HG02981 (cell line): ENCODE measurements at regions not wholly inside any gene's neighbourhood (a gene's known extent, or its start where the extent isn't known, plus 50 kb on each side); places are given as distances from the start of the nearest gene placed in this dataset.
"Not testable (repeated sequence)": the region's sequence is repeated elsewhere in the genome, so short reads cannot be mapped to it uniquely, and the experiment has no call there.

Experiments used
- ATAC-seq: cut with Tn5 transposase; IDR thresholded peaks from one replicate; pipeline ENCODE4 v1.9.1; 2021; ENCODE audit warnings: mild to moderate bottlenecking, moderate library complexity; ENCODE audit not compliant: unreplicated experiment

- no peak for ATAC-seq
Measured at GRCh38 chr2:187679454-187679853, 125.2 kb upstream of the TFPI start.

- ATAC-seq = no peak
Measured at GRCh38 chr2:187684174-187684573, 129.9 kb upstream of the TFPI start.

- no peak for ATAC-seq
Measured at GRCh38 chr2:187686416-187687024, 132.3 kb upstream of the TFPI start.

GRCh38 chr2:187687585-187687984, 133.3 kb upstream of the TFPI start:
- no peak for ATAC-seq

GRCh38 chr2:187689372-187689771, 135.1 kb upstream of the TFPI start:
- no peak for ATAC-seq

GRCh38 chr2:187693923-187694322, 139.7 kb upstream of the TFPI start:
- ATAC-seq = no peak

- not testable (repeated sequence) for ATAC-seq
Measured at GRCh38 chr2:187696644-187697043, 142.4 kb upstream of the TFPI start.

- no peak for ATAC-seq
Measured at GRCh38 chr2:187698374-187699110, 144.3 kb upstream of the TFPI start.

- no peak for ATAC-seq
Measured at GRCh38 chr2:187702157-187702556, 147.9 kb upstream of the TFPI start.

GRCh38 chr2:187708272-187708671, 154.0 kb upstream of the TFPI start:
- ATAC-seq = no peak

GRCh38 chr2:187709065-187709464, 154.8 kb upstream of the TFPI start:
- no peak for ATAC-seq

GRCh38 chr2:187710791-187711521, 156.7 kb upstream of the TFPI start:
- ATAC-seq = no peak

- no peak for ATAC-seq
Measured at GRCh38 chr2:187715590-187715989, 161.4 kb upstream of the TFPI start.

GRCh38 chr2:187716301-187716700, 162.1 kb upstream of the TFPI start:
- ATAC-seq = no peak

- no peak for ATAC-seq
Measured at GRCh38 chr2:187718092-187718491, 163.9 kb upstream of the TFPI start.

GRCh38 chr2:187719510-187719909, 165.3 kb upstream of the TFPI start:
- no peak for ATAC-seq

- ATAC-seq = no peak
Measured at GRCh38 chr2:187748958-187749357, 194.7 kb upstream of the TFPI start.

GRCh38 chr2:187749804-187750431, 195.7 kb upstream of the TFPI start:
- ATAC-seq = no peak

GRCh38 chr2:187768995-187769394, 214.8 kb upstream of the TFPI start:
- ATAC-seq = no peak

GRCh38 chr2:187769437-187769836, 215.2 kb upstream of the TFPI start:
- no peak for ATAC-seq

- peak; percentile 54 for ATAC-seq
Measured at GRCh38 chr2:187774551-187775071, 220.4 kb upstream of the TFPI start.
